Mesenchymal stem cell (in vitro differentiated cells and primary cell): ENCODE measurements at regions not wholly inside any gene's neighbourhood (a gene's known extent, or its start where the extent isn't known, plus 50 kb on each side); places are given as distances from the start of the nearest gene placed in this dataset.

Experiments used
- DNase-seq: peaks from one replicate; pipeline ENCODE4 v3.0.0-alpha.2; 2013
- H2AFZ ChIP-seq: one replicate; pipeline ENCODE4 v1.6.1; 2013; ENCODE audit warnings: low read depth, mild to moderate bottlenecking, control low read depth, inconsistent platforms, low read length, moderate library complexity
- H2AK5ac ChIP-seq: 2 replicates; pipeline ENCODE4 v1.6.1; 2013; ENCODE audit warnings: low read length, moderate library complexity, mild to moderate bottlenecking, inconsistent platforms; ENCODE audit not compliant: severe bottlenecking
- H2BK120ac ChIP-seq: one replicate; pipeline ENCODE4 v1.6.1; 2013; ENCODE audit warnings: low read depth, mild to moderate bottlenecking, inconsistent platforms, low read length, moderate library complexity
- H2BK12ac ChIP-seq, 2 experiments: one replicate each; pipeline ENCODE4 v1.6.1; 2013; ENCODE audit warnings: inconsistent platforms in 2 of 2, low read length in 2 of 2, mild to moderate bottlenecking in 2 of 2, moderate library complexity in 2 of 2, control low read depth in 1 of 2
- H2BK15ac ChIP-seq: one replicate; pipeline ENCODE4 v1.6.1; 2013; ENCODE audit warnings: mild to moderate bottlenecking, low read depth, inconsistent platforms; ENCODE audit not compliant: poor library complexity, severe bottlenecking
- H2BK5ac ChIP-seq: 2 replicates; pipeline ENCODE4 v1.6.1; 2013; ENCODE audit warnings: low read depth, mild to moderate bottlenecking, low read length, control low read depth, inconsistent platforms; ENCODE audit not compliant: poor library complexity, severe bottlenecking
- H3K14ac ChIP-seq, 2 experiments: one replicate each; pipeline ENCODE4 v1.6.1; 2013; ENCODE audit warnings: inconsistent platforms in 2 of 2, low read length in 2 of 2, control low read depth in 1 of 2, mild to moderate bottlenecking in 1 of 2, moderate library complexity in 1 of 2
- H3K18ac ChIP-seq, 2 experiments: one replicate each; pipeline ENCODE4 v1.6.1; 2013; ENCODE audit warnings: inconsistent platforms in 2 of 2, low read length in 2 of 2, control low read depth in 1 of 2, low read depth in 1 of 2, mild to moderate bottlenecking in 1 of 2
- H3K23ac ChIP-seq, 2 experiments: one replicate each; pipeline ENCODE4 v1.6.1; 2013; ENCODE audit warnings: inconsistent platforms in 2 of 2, low read length in 2 of 2, mild to moderate bottlenecking in 2 of 2, moderate library complexity in 2 of 2, control low read depth in 1 of 2
- H3K27ac ChIP-seq: 2 replicates; pipeline ENCODE4 v1.5.1; 2013; ENCODE audit warnings: mild to moderate bottlenecking, moderate library complexity, low read length, control low read depth, inconsistent platforms; ENCODE audit not compliant: poor library complexity, severe bottlenecking
- H3K27me3 ChIP-seq, 2 experiments: 2 replicates each; pipeline versions ENCODE4 v1.6.1 to v1.7.0; 2013; ENCODE audit warnings: low read length in 2 of 2, mild to moderate bottlenecking in 2 of 2, moderate library complexity in 2 of 2, control low read depth in 1 of 2, inconsistent platforms in 1 of 2; ENCODE audit not compliant: control insufficient read depth in 1 of 2, insufficient read depth in 1 of 2
- H3K36me3 ChIP-seq, 2 experiments: 2 replicates each; pipeline versions ENCODE4 v1.6.1 to v1.7.0; 2013; ENCODE audit warnings: low read length in 2 of 2, control low read depth in 1 of 2, inconsistent platforms in 1 of 2, low read depth in 1 of 2, mild to moderate bottlenecking in 1 of 2; ENCODE audit not compliant: insufficient read depth in 2 of 2, control insufficient read depth in 1 of 2
- H3K4ac ChIP-seq, 2 experiments: one replicate each; pipeline ENCODE4 v1.6.1; 2013; ENCODE audit warnings: inconsistent platforms in 2 of 2, low read length in 2 of 2, mild to moderate bottlenecking in 2 of 2, moderate library complexity in 2 of 2, control low read depth in 1 of 2, low read depth in 1 of 2
- H3K4me1 ChIP-seq: 2 replicates; pipeline ENCODE4 v1.6.1; 2013; ENCODE audit warnings: low read depth, low read length, control low read depth; ENCODE audit not compliant: control insufficient read depth, insufficient read depth
- H3K4me2 ChIP-seq: 2 replicates; pipeline ENCODE4 v1.6.1; 2013; ENCODE audit warnings: low read length, mild to moderate bottlenecking, inconsistent platforms; ENCODE audit not compliant: poor library complexity, severe bottlenecking
- H3K4me3 ChIP-seq, 2 experiments: 2 replicates each; pipeline versions ENCODE4 v1.5.1 to v1.7.0; 2013; ENCODE audit warnings: low read length in 2 of 2, mild to moderate bottlenecking in 2 of 2, control low read depth in 1 of 2, low read depth in 1 of 2; ENCODE audit not compliant: insufficient read depth in 1 of 2
- H3K79me1 ChIP-seq: replicated peaks from 2 replicates; pipeline ENCODE4 v1.6.1; 2013; ENCODE audit warnings: mild to moderate bottlenecking, control low read depth, low read length, inconsistent platforms; ENCODE audit not compliant: poor library complexity, severe bottlenecking
- H3K9ac ChIP-seq: 2 replicates; pipeline ENCODE4 v1.7.0; 2013; ENCODE audit warnings: mild to moderate bottlenecking, low read length, moderate library complexity
- H3K9me3 ChIP-seq: 2 replicates; pipeline ENCODE4 v1.7.0; 2013; ENCODE audit warnings: mild to moderate bottlenecking, low read length; ENCODE audit not compliant: control insufficient read depth
- H4K8ac ChIP-seq: one replicate; pipeline ENCODE4 v1.6.1; 2013; ENCODE audit warnings: inconsistent platforms, mild to moderate bottlenecking, low read length, moderate library complexity
- H4K91ac ChIP-seq: one replicate; pipeline ENCODE4 v1.6.1; 2013; ENCODE audit warnings: mild to moderate bottlenecking, low read length, inconsistent platforms
- WGBS: methylation state at CpG from one replicate; pipeline ENCODE4 v1.1.7; 2013; ENCODE audit warnings: mixed read lengths; 5-methylcytosine and 5-hydroxymethylcytosine counted together

GRCh38 chr6:148285205-148285604 lies 57.4 kb upstream of the SASH1 start:
- H3K14ac ChIP-seq = no peak overlapping the region
- H2BK5ac ChIP-seq = no peak overlapping the region
- H4K91ac ChIP-seq = no peak overlapping the region
- no peak overlapping the region for H3K27ac ChIP-seq
- no peak overlapping the region for H2AK5ac ChIP-seq
- H3K9me3 ChIP-seq = no peaks in the 10 kb centered on the region
- WGBS = 86% methylated on average over 2 of the region's 2 CpGs
- no peak overlapping the region for H2BK120ac ChIP-seq
- peaks cover 0 to 49% of the 10 kb centered on the region in 2 experiments for H3K36me3 ChIP-seq
- H3K4me1 ChIP-seq = no peaks in the 10 kb centered on the region
- H4K8ac ChIP-seq = no peak overlapping the region
- H2BK15ac ChIP-seq = no peak overlapping the region
- no peak overlapping the region for H2AFZ ChIP-seq
- H3K4ac ChIP-seq = no peak overlapping the region
- no peaks in the 10 kb centered on the region for H3K79me1 ChIP-seq
- H2BK12ac ChIP-seq = no peak overlapping the region
- no peak for DNase-seq
- H3K4me3 ChIP-seq = no peak overlapping the region
- H3K23ac ChIP-seq = no peak overlapping the region
- H3K27me3 ChIP-seq = no peaks in the 10 kb centered on the region
- H3K18ac ChIP-seq = no peak overlapping the region
- peak overlapping the region; percentile 8 for H3K9ac ChIP-seq
- no peak overlapping the region for H3K4me2 ChIP-seq

GRCh38 chr6:148286563-148286962 lies 56.1 kb upstream of the SASH1 start:
- Histone ChIP-seq H3K4ac (no peak overlapping the region), H4K8ac (no peak overlapping the region), H3K9me3 (no peaks in the 10 kb centered on the region), H2BK15ac (no peak overlapping the region), H3K23ac (no peak overlapping the region), H3K79me1 (no peaks in the 10 kb centered on the region), H3K4me2 (no peak overlapping the region), H3K9ac (no peak overlapping the region), H3K14ac (no peak overlapping the region), H4K91ac (no peak overlapping the region), H3K27ac (no peak overlapping the region), H2AK5ac (no peak overlapping the region), H3K36me3 (peaks cover 0 to 39% of the 10 kb centered on the region in 2 experiments), H3K18ac (no peak overlapping the region), H2BK12ac (no peak overlapping the region), H3K4me1 (no peaks in the 10 kb centered on the region), H2BK120ac (no peak overlapping the region), H2BK5ac (no peak overlapping the region), H3K27me3 (no peaks in the 10 kb centered on the region), H3K4me3 (no peak overlapping the region), H2AFZ (no peak overlapping the region)
- whole genome bisulfite sequencing = 100% methylated on average over 3 of the region's 5 CpGs
- no peak for DNase-seq

- peaks cover 0 to 38% of the 10 kb centered on the region in 2 experiments for H3K36me3 ChIP-seq
- H2BK15ac ChIP-seq = no peak overlapping the region
- H3K4me1 ChIP-seq = no peaks in the 10 kb centered on the region
- no peak overlapping the region for H2BK5ac ChIP-seq
- H2BK12ac ChIP-seq = no peak overlapping the region
- no peak overlapping the region for H3K4me2 ChIP-seq
- no peaks in the 10 kb centered on the region for H3K27me3 ChIP-seq
- H2AFZ ChIP-seq = no peak overlapping the region
- H2AK5ac ChIP-seq = no peak overlapping the region
- H2BK120ac ChIP-seq = no peak overlapping the region
- H3K9me3 ChIP-seq = no peaks in the 10 kb centered on the region
- no peak overlapping the region for H3K23ac ChIP-seq
- no peak for DNase-seq
- WGBS = 95% methylated on average over 14 of the region's 15 CpGs
- H3K79me1 ChIP-seq = no peaks in the 10 kb centered on the region
- no peak overlapping the region for H3K18ac ChIP-seq
- H3K4ac ChIP-seq = peak overlapping the region in 1 of 2 experiments; percentile 11
- no peak overlapping the region for H4K8ac ChIP-seq
- H4K91ac ChIP-seq = no peak overlapping the region
- H3K14ac ChIP-seq = no peak overlapping the region
- H3K4me3 ChIP-seq = no peak overlapping the region
- no peak overlapping the region for H3K9ac ChIP-seq
- no peak overlapping the region for H3K27ac ChIP-seq
These were observed 54.9 kb upstream of the SASH1 start for GRCh38 chr6:148287623-148288333.

GRCh38 chr6:148288541-148288940 lies 54.1 kb upstream of the SASH1 start:
- Histone ChIP-seq H3K4me1 (no peaks in the 10 kb centered on the region), H3K27ac (no peak overlapping the region), H2BK5ac (no peak overlapping the region), H3K23ac (no peak overlapping the region), H2BK12ac (no peak overlapping the region), H3K36me3 (peaks cover 0 to 36% of the 10 kb centered on the region in 2 experiments), H4K8ac (no peak overlapping the region), H2AFZ (no peak overlapping the region), H3K9me3 (no peaks in the 10 kb centered on the region), H2AK5ac (no peak overlapping the region), H3K14ac (no peak overlapping the region), H3K79me1 (no peaks in the 10 kb centered on the region), H3K9ac (no peak overlapping the region), H2BK120ac (no peak overlapping the region), H3K18ac (peak overlapping the region; percentile 10 to 69), H3K4ac (no peak overlapping the region), H3K4me2 (no peak overlapping the region), H3K4me3 (no peak overlapping the region), H2BK15ac (no peak overlapping the region), H4K91ac (no peak overlapping the region), H3K27me3 (no peaks in the 10 kb centered on the region)
- 96% methylated on average over 4 of the region's 4 CpGs for WGBS
- no peak for DNase-seq
